DMS 273 (cell line): ENCODE measurements at regions not wholly inside any gene's neighbourhood (a gene's known extent, or its start where the extent isn't known, plus 50 kb on each side); places are given as distances from the start of the nearest gene placed in this dataset.

Source experiments
- DNase-seq: peaks from one replicate; lab custom pipeline; 2025; ENCODE audit not compliant: unreplicated experiment; lab: John Stamatoyannopoulos, UW

GRCh38 chr9:80213613-80214012 is 641.8 kb downstream of the TLE4 start:
- no peak for DNase-seq

GRCh38 chr9:80208696-80209095 is 636.9 kb downstream of the TLE4 start:
- no peak for DNase-seq

- DNase-seq, result no peak
Measured at GRCh38 chr9:80204054-80204453, 632.3 kb downstream of the TLE4 start.

GRCh38 chr9:80197661-80198060 is 625.9 kb downstream of the TLE4 start:
- DNase-seq, result no peak

- DNase-seq, result no peak
Measured at GRCh38 chr9:80191108-80191507, 619.3 kb downstream of the TLE4 start.

GRCh38 chr9:80188579-80188978 is 616.8 kb downstream of the TLE4 start:
- DNase-seq, result no peak

- DNase-seq, result no peak
Measured at GRCh38 chr9:80185112-80185738, 613.5 kb downstream of the TLE4 start.

GRCh38 chr9:80177949-80178480 is 606.2 kb downstream of the TLE4 start:
- no peak for DNase-seq

GRCh38 chr9:80175286-80176150 is 603.8 kb downstream of the TLE4 start:
- DNase-seq, result peak; percentile 71

- no peak for DNase-seq
Measured at GRCh38 chr9:80163889-80164288, 592.1 kb downstream of the TLE4 start.

GRCh38 chr9:80158554-80159170 is 586.9 kb downstream of the TLE4 start:
- no peak for DNase-seq

- DNase-seq, result peak; percentile 2
Measured at GRCh38 chr9:80158131-80158530, 586.4 kb downstream of the TLE4 start.

GRCh38 chr9:80157561-80157983 is 585.8 kb downstream of the TLE4 start:
- DNase-seq, result peak; percentile 20

- DNase-seq, result peak; percentile 72
Measured at GRCh38 chr9:80156756-80157472, 585.1 kb downstream of the TLE4 start.

- DNase-seq, result no peak
Measured at GRCh38 chr9:80156262-80156661, 584.5 kb downstream of the TLE4 start.

GRCh38 chr9:80147866-80148265 is 576.1 kb downstream of the TLE4 start:
- DNase-seq, result no peak

GRCh38 chr9:80146466-80146865 is 574.7 kb downstream of the TLE4 start:
- peak; percentile 27 for DNase-seq

- no peak for DNase-seq
Measured at GRCh38 chr9:80144856-80145255, 573.1 kb downstream of the TLE4 start.

GRCh38 chr9:80144406-80144805 is 572.6 kb downstream of the TLE4 start:
- no peak for DNase-seq

- DNase-seq, result no peak
Measured at GRCh38 chr9:80143899-80144298, 572.1 kb downstream of the TLE4 start.

GRCh38 chr9:80134487-80134886 is 562.7 kb downstream of the TLE4 start:
- no peak for DNase-seq
